ENCODE measurements at regions not wholly inside any gene's neighbourhood (a gene's known extent, or its start where the extent isn't known, plus 50 kb on each side); places are given as distances from the start of the nearest gene placed in this dataset.

DNA sequence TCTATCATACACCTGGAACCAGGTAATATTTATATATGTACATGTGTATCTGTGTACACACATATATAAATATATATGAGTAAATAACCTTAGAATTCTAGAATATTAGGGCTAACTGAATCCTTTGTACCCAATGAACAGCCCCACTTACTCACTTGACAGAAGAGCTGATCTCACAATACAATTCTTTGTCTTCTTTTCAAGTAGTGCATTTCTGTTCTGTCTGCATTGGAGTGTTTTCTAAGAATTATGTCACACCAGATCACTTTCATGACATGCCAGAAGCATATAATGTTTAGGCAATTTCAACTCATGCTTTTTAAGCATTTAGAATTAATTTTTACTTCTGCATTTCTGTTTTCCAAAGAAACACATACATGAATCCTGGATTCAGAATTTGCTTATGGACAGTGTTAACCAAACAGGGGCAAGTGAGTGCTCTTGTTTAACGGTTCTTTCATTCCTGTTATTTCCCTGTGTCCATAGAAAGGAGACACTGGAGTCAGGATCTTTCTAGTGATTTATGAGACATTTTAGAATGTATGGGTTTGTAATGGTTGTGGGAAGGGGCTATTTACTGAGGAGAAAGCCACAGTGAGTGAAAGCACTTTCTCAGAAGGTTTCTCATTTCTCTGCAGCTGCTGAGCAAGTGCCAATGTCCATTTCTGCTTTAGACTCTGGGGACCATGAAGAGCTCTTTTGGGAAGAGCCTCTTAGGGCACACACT, 123.2 kb downstream of the RMI1 start:
- no peak for TF ChIP-seq CTCF (IDR thresholded peaks at IDR 0.05; ENCODE audit: borderline replicate concordance, insufficient read depth, low read depth, low read length)
- H3K4me3 ChIP-seq (ENCODE audit: low read depth, low read length) = no peak overlapping the region

- no peak overlapping the region for H3K4me3 ChIP-seq (ENCODE audit: low read depth, low read length)
- no peak for TF ChIP-seq CTCF (IDR thresholded peaks at IDR 0.05; ENCODE audit: borderline replicate concordance, insufficient read depth, low read depth, low read length)
Observed at GRCh38 chr9:84107081-84107480, 126.5 kb downstream of the RMI1 start.

- TF ChIP-seq CTCF (IDR thresholded peaks at IDR 0.05; ENCODE audit: borderline replicate concordance, insufficient read depth, low read depth, low read length) = no peak
- no peak overlapping the region for H3K4me3 ChIP-seq (ENCODE audit: low read depth, low read length)
Observed at GRCh38 chr9:84107995-84108394, 127.4 kb downstream of the RMI1 start.

- TF ChIP-seq CTCF (IDR thresholded peaks at IDR 0.05; ENCODE audit: borderline replicate concordance, insufficient read depth, low read depth, low read length) = no peak
- no peak overlapping the region for H3K4me3 ChIP-seq (ENCODE audit: low read depth, low read length)
Observed at GRCh38 chr9:84111726-84112125, 131.1 kb downstream of the RMI1 start.

- no peak for TF ChIP-seq CTCF (IDR thresholded peaks at IDR 0.05; ENCODE audit: borderline replicate concordance, insufficient read depth, low read depth, low read length)
Observed at GRCh38 chr9:84121991-84122523, 141.5 kb downstream of the RMI1 start.

GRCh38 chr9:84122572-84122971, 142.0 kb downstream of the RMI1 start:
- no peak for TF ChIP-seq CTCF (IDR thresholded peaks at IDR 0.05; ENCODE audit: borderline replicate concordance, insufficient read depth, low read depth, low read length)
- no peak overlapping the region for H3K4me3 ChIP-seq (ENCODE audit: low read depth, low read length)

More at GRCh38 chr9:84121991-84122523, 141.5 kb downstream of the RMI1 start:
- no peak overlapping the region for H3K4me3 ChIP-seq (ENCODE audit: low read depth, low read length)
